SU-DHL-6 (cell line): ENCODE measurements at regions not wholly inside any gene's neighbourhood (a gene's known extent, or its start where the extent isn't known, plus 50 kb on each side); places are given as distances from the start of the nearest gene placed in this dataset.

ENCODE experiments used
- CTCF ChIP-seq: fragments of 200-600 bp; sonication (generic); IDR thresholded peaks from one replicate; pipeline ENCODE4 v1.5.1; 2017; ENCODE audit warnings: antibody characterized with exemption, mild to moderate bottlenecking, low read length, moderate library complexity; ENCODE audit not compliant: insufficient read depth, poor library complexity, severe bottlenecking
- EZH2phosphoT487 ChIP-seq: fragments of 200-600 bp; sonication (generic), shearing (Covaris generic); conservative IDR thresholded peaks from 2 replicates; pipeline ENCODE4 v1.6.1; 2018; ENCODE audit warnings: mild to moderate bottlenecking, antibody characterized with exemption, low read length, moderate library complexity, mixed read lengths

DNA sequence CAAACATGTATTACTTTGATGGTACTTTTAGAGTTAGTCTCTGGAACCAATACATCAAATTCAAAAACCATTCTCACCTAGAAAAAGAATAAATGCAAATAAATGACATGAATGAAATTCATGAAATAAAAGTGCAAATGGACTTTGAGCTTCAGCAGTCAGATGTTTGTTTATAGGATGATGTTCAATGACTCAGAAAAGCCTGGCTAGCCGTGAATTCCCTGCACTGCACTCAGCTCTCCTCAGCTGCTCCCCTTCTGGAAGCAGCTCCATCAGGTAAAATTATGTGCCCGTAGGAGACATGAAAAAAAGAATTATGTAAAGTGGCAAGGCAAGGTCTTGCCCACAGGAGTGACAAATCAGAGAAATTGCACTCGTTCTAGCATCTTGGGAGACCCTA lies 390.6 kb downstream of the GPM6A start:
- TF ChIP-seq CTCF (no peak), EZH2phosphoT487 (no peak)
